NCI-H345 treated with DMSO at 0.1 percent for 48 hours (cell line): ENCODE measurements at regions not wholly inside any gene's neighbourhood (a gene's known extent, or its start where the extent isn't known, plus 50 kb on each side); places are given as distances from the start of the nearest gene placed in this dataset.
A peak's percentile ranks its signal among the peaks of the same experiment; 100 is the strongest.

Experiments used
- DNase-seq: peaks from one replicate; lab custom pipeline; 2025; ENCODE audit not compliant: unreplicated experiment; lab: John Stamatoyannopoulos, UW

- DNase-seq = no peak
These were observed 310.7 kb upstream of the SLC14A2 start for GRCh38 chr18:45304558-45304957.

DNA sequence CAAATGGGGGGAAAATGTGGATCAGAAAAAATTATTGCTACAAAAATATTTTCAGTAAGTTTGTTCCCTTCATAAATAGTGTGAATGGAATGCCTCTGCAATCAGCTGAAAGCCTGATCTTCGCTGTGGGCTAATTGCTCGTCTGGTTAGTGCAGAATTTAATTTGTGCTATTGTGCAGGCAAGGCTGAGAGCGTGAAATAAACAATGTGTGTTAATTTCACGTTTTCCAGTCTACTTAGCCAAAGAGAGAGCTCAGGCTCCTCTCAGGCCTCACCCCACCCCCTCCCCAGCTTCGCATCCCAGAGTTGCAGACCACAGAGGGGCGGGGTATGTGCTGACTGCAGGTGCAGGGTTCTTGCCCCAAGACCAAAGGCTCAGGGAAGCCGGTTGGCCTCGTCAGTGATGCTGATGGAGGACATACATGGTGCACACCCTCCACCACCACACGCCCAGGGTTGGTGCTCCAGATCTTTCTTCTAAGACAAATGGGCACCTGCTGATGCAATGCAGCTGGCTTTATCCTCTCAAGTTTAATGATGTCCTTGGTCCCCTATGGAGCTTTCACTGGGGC is 302.6 kb upstream of the SLC14A2 start:
- no peak for DNase-seq

DNA sequence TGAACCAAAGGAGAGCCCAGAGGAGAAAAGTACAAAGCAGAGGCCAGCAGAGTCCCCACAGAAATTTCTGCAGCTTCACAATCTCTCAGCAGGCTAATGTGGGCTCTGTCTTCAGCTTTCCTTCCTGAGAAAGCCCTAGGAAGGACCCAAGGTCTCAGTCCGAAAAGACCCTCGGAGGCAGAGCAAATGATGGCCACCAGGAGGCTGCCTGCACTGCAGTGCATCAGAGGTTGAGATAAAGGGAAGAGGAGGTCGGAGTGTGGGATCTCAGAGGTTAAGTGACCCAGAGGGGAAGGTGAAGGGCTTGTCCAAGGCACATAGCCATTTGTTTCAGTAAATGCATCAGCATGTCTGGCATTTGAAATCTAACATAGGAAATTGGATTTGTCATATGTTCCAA is 299.1 kb upstream of the SLC14A2 start:
- DNase-seq = no peak

GRCh38 chr18:45317948-45318640 is 297.2 kb upstream of the SLC14A2 start:
- DNase-seq = peak; percentile 50

GRCh38 chr18:45320724-45321123 is 294.6 kb upstream of the SLC14A2 start:
- no peak for DNase-seq

- no peak for DNase-seq
These were observed 293.8 kb upstream of the SLC14A2 start for GRCh38 chr18:45321520-45321919.

GRCh38 chr18:45322343-45322742 is 292.9 kb upstream of the SLC14A2 start:
- no peak for DNase-seq

DNA sequence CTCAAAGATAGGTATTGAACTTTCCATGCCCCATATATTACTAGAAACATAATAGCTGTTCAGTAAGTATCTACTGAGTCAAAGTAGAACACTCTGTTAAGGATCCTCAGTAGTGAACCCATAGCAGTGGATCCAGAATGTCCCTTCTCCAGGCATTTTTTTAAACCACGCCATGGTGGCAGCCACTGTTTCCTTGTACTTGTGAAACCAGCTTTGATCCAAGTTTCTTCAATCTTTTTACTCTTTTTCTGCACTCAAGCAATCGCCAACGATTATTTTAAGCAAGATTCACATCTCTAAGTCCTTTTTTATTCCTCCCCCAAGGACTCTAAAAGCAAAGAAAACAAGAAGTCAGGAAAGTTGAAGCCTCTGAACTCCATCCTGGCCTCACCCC is 291.2 kb upstream of the SLC14A2 start:
- no peak for DNase-seq

DNA sequence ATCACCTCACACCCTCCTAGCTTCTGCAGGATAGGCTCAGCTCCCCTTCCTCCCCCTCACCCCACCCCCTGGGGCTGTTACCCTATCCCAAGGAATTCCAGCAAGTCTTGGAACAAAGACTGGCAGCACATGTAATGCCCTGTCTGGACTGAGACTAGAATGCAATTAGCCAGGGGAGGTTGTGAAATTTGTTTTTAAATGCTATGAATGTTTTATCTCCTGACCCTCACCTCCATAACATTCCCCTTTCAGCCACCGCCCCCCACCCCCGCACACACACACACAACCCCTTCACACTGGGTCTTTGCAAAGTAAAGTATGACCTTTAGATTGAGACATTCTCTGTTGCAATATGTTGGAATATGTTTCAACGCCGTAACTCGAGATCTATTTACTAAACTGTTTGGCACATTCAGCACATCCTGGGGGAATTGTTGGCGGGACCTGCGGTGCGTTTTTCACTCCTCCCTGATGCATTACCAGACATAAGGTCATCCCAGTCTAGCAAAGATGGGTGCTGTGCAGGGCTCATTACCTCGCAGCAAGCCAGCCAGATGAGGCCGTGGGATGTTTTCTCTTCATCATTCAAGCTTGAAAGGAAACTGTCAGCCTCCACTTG is 290.7 kb upstream of the SLC14A2 start:
- DNase-seq = no peak

GRCh38 chr18:45325778-45326177 is 289.5 kb upstream of the SLC14A2 start:
- no peak for DNase-seq

DNA sequence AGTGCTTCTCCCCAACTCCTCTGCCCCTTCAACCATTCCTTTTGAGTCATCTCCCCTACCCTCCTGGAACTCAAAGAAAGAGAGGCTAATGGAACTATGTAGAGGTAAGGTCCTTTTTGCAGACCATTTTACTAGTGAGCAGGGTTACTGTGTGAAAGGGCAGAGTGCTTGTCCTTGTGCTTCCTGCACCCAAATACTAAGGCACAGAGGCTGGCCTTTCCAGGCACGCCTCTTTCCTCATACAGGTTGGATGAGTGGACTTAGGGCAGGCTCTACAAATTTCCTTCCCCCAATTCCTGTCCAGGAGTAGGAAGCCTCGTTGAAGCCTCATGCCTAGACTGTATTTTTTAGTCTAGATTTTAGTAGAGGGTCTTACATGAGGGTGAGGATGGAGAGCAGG is 288.8 kb upstream of the SLC14A2 start:
- DNase-seq = no peak

- DNase-seq = no peak
These were observed 287.0 kb upstream of the SLC14A2 start for GRCh38 chr18:45328296-45328695.

GRCh38 chr18:45328811-45329210 is 286.5 kb upstream of the SLC14A2 start:
- no peak for DNase-seq

GRCh38 chr18:45329316-45329715 is 286.0 kb upstream of the SLC14A2 start:
- no peak for DNase-seq

DNA sequence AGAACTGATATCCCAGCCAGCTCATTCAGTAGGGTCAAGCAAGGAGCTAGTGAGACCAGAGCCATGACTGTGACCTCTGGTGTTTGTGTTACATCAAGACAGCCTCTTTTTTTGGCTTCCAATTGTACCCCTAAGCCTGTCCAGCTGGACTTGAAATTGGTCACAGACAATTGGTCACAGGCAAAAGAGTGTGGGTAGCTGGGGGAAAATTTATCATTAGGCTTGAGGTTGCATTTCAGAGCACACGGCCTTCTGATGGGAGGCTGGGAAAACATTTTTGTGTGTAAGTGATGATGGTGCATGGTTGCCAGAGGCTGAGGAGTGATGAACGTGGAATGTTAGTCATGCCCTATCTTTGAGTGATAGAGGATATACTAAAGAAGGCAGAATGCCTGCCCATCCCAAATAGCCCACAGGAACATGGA is 285.1 kb upstream of the SLC14A2 start:
- DNase-seq = no peak

- no peak for DNase-seq
These were observed 282.4 kb upstream of the SLC14A2 start for GRCh38 chr18:45332871-45333270.

DNA sequence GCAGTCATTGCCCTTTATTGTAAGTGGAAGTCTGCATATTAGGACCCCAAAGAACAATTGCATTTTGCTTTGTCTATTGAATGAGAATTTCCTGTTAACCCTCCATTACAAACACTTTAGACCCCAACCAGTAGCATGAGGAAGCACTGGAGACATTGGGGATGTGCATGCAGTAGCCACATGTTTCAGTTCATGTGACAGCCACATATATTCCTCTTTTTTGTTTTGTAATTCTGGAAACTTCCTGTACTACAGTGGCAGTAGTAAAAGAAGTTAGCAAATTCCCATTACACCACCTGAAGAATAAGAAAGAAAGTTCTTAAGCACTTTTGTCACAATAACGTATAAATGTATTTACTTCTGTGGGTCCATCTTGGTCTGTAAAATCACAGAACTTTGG is 281.1 kb upstream of the SLC14A2 start:
- no peak for DNase-seq

GRCh38 chr18:45335282-45336043 is 279.8 kb upstream of the SLC14A2 start:
- no peak for DNase-seq

DNA sequence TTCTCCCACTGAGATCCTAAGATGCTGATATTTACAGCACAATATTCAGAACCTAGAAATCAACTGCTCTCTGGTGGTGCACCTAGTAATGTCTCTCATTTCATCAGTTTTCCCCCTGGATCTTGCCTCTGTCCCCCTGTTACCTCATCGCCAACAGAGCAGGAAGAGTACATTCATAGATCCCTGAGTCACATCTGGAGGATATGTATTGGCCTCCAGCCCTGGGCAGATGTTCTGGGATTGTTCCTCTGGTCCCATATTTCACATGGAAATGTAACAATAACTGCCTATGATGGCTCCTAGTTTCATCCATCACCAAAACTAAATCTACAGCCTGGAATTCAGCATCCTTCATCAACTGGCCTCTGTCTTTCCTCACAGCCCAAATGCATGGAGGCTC is 278.8 kb upstream of the SLC14A2 start:
- no peak for DNase-seq

GRCh38 chr18:45337477-45337876 is 277.8 kb upstream of the SLC14A2 start:
- no peak for DNase-seq

GRCh38 chr18:45339810-45340550 is 275.3 kb upstream of the SLC14A2 start:
- no peak for DNase-seq
